Keratinocyte (primary cell): ENCODE measurements at regions not wholly inside any gene's neighbourhood (a gene's known extent, or its start where the extent isn't known, plus 50 kb on each side); places are given as distances from the start of the nearest gene placed in this dataset.

ENCODE experiments used
- DNase-seq: peaks from one replicate; pipeline ENCODE4 v3.0.0-alpha.2; 2011; ENCODE audit warnings: low read depth, missing footprints, low spot score
- FAIRE-seq: peaks from 2 replicates; lab custom pipeline; 2011; peaks lifted over from hg19 to GRCh38; lab: Jason Lieb, UNC
- H2AFZ ChIP-seq: 2 replicates; pipeline ENCODE4 v1.6.0; 2012; ENCODE audit warnings: low read length, control low read depth, inconsistent platforms; ENCODE audit not compliant: control insufficient read depth
- H3K27ac ChIP-seq: 2 replicates; pipeline ENCODE4 v1.5.1; 2011; ENCODE audit warnings: low read length; ENCODE audit not compliant: control insufficient read depth, insufficient read depth
- H3K27me3 ChIP-seq: 3 replicates; pipeline ENCODE4 v1.6.0; 2011; ENCODE audit warnings: low read length; ENCODE audit not compliant: control insufficient read depth, insufficient read depth; ENCODE audit errors: extremely low read depth
- H3K36me3 ChIP-seq, 2 experiments: 2 replicates in 1 of 2; 3 replicates in 1 of 2; pipeline ENCODE4 v1.5.1; 2011; ENCODE audit warnings: low read length in 2 of 2, mild to moderate bottlenecking in 1 of 2; ENCODE audit not compliant: control insufficient read depth in 2 of 2, insufficient read depth in 2 of 2; ENCODE audit errors: extremely low read depth in 1 of 2
- H3K4me1 ChIP-seq: 3 replicates; pipeline ENCODE4 v1.5.1; 2011; ENCODE audit warnings: low read length; ENCODE audit not compliant: control insufficient read depth, insufficient read depth; ENCODE audit errors: extremely low read depth
- H3K4me2 ChIP-seq: 3 replicates; pipeline ENCODE4 v1.6.0; 2011; ENCODE audit warnings: low read depth, low read length; ENCODE audit not compliant: control insufficient read depth, insufficient read depth; ENCODE audit errors: extremely low read depth
- H3K4me3 ChIP-seq, 3 experiments: fragments of 200-600 bp in 1 of 3; sonication (generic) in 1 of 3; 2 replicates in 2 of 3; 3 replicates in 1 of 3; pipeline ENCODE4 v1.5.1; 2011 to 2016; ENCODE audit warnings: low read length in 3 of 3, mild to moderate bottlenecking in 3 of 3, control low read depth in 2 of 3, inconsistent platforms in 1 of 3, low read depth in 1 of 3, mixed read lengths in 1 of 3, mixed run types in 1 of 3, moderate library complexity in 1 of 3; ENCODE audit not compliant: control insufficient read depth in 2 of 3, insufficient read depth in 2 of 3; ENCODE audit errors: extremely low read depth in 1 of 3
- H3K79me2 ChIP-seq: 2 replicates; pipeline ENCODE4 v1.6.0; 2012; ENCODE audit warnings: low read length; ENCODE audit not compliant: control insufficient read depth, insufficient read depth
- H3K9ac ChIP-seq: 3 replicates; pipeline ENCODE4 v1.6.0; 2011; ENCODE audit warnings: low read length; ENCODE audit not compliant: control insufficient read depth, insufficient read depth; ENCODE audit errors: extremely low read depth
- H3K9me1 ChIP-seq: 3 replicates; pipeline ENCODE4 v1.6.0; 2011; ENCODE audit warnings: low read length; ENCODE audit not compliant: control insufficient read depth, insufficient read depth; ENCODE audit errors: extremely low read depth
- H3K9me3 ChIP-seq: 2 replicates; pipeline ENCODE4 v1.5.1; 2012; ENCODE audit warnings: low read depth, low read length; ENCODE audit not compliant: control insufficient read depth
- H4K20me1 ChIP-seq: 3 replicates; pipeline ENCODE4 v1.6.0; 2011; ENCODE audit warnings: low read length; ENCODE audit not compliant: control insufficient read depth, insufficient read depth; ENCODE audit errors: extremely low read depth
- EZH2 ChIP-seq: IDR thresholded peaks from one replicate; pipeline ENCODE4 v1.6.1; 2012; ENCODE audit warnings: inconsistent platforms, mild to moderate bottlenecking, low read length, moderate library complexity
- dilution Hi-C: fragments of 300-500 bp; cut with MboI; formaldehyde crosslinking; loops from one replicate; pipeline ENCODE4 v1.7.0; 2020; ENCODE audit warnings: low sequenced_read_pairs; ENCODE audit not compliant: extremely low pct_ligation_motif_present
- TF ChIP-seq, protein P1 (sequence below), 3 experiments: IDR thresholded peaks in 1 of 3; conservative IDR thresholded peaks in 1 of 3; optimal IDR thresholded peaks in 1 of 3; 2 replicates in 2 of 3; 3 replicates in 1 of 3; pipeline versions ENCODE3 to v1.5.1; 2011; ENCODE audit warnings: low read length in 3 of 3, mild to moderate bottlenecking in 3 of 3, moderate library complexity in 2 of 3, control low read depth in 1 of 3, inconsistent platforms in 1 of 3; ENCODE audit not compliant: insufficient read depth in 2 of 3; ENCODE audit errors: extremely low read depth in 1 of 3

GRCh38 chr5:17150531-17150930 lies 66.9 kb upstream of the BASP1 start:
- no peak overlapping the region for H3K27ac ChIP-seq
- no peaks in the 10 kb centered on the region for H3K27me3 ChIP-seq
- no peak for FAIRE-seq
- no peaks in the 10 kb centered on the region for H3K79me2 ChIP-seq
- H4K20me1 ChIP-seq = no peaks in the 10 kb centered on the region
- dilution Hi-C loops = no loop called here
- no peak for DNase-seq
- no peak overlapping the region for H3K4me2 ChIP-seq
- TF ChIP-seq, protein P1, sequence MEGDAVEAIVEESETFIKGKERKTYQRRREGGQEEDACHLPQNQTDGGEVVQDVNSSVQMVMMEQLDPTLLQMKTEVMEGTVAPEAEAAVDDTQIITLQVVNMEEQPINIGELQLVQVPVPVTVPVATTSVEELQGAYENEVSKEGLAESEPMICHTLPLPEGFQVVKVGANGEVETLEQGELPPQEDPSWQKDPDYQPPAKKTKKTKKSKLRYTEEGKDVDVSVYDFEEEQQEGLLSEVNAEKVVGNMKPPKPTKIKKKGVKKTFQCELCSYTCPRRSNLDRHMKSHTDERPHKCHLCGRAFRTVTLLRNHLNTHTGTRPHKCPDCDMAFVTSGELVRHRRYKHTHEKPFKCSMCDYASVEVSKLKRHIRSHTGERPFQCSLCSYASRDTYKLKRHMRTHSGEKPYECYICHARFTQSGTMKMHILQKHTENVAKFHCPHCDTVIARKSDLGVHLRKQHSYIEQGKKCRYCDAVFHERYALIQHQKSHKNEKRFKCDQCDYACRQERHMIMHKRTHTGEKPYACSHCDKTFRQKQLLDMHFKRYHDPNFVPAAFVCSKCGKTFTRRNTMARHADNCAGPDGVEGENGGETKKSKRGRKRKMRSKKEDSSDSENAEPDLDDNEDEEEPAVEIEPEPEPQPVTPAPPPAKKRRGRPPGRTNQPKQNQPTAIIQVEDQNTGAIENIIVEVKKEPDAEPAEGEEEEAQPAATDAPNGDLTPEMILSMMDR (optimal IDR thresholded peaks at IDR 0.05 in 1 of 3, IDR thresholded peaks at IDR 0.05 in 1 of 3, conservative IDR thresholded peaks at IDR 0.05 in 1 of 3; ENCODE audit: extremely low read depth in 1 of 3, insufficient read depth in 2 of 3, low read length in 3 of 3) = no peak
- no peaks in the 10 kb centered on the region for H3K36me3 ChIP-seq
- no peaks in the 10 kb centered on the region for H3K9me3 ChIP-seq
- H3K4me3 ChIP-seq = no peak overlapping the region
- no peak overlapping the region for H3K9ac ChIP-seq
- no peak overlapping the region for H2AFZ ChIP-seq
- H3K4me1 ChIP-seq = peaks cover 21% of the 10 kb centered on the region
- H3K9me1 ChIP-seq = no peaks in the 10 kb centered on the region

GRCh38 chr5:17151686-17152085 lies 65.7 kb upstream of the BASP1 start:
- no peak overlapping the region for H3K4me2 ChIP-seq
- no peaks in the 10 kb centered on the region for H3K79me2 ChIP-seq
- no peak overlapping the region for H2AFZ ChIP-seq
- TF ChIP-seq, protein P1 (optimal IDR thresholded peaks at IDR 0.05 in 1 of 3, IDR thresholded peaks at IDR 0.05 in 1 of 3, conservative IDR thresholded peaks at IDR 0.05 in 1 of 3; ENCODE audit: extremely low read depth in 1 of 3, insufficient read depth in 2 of 3, low read length in 3 of 3) = no peak
- TF ChIP-seq EZH2 = no peak
- no peaks in the 10 kb centered on the region for H3K9me3 ChIP-seq
- no peak for FAIRE-seq
- H3K27me3 ChIP-seq = no peaks in the 10 kb centered on the region
- no peaks in the 10 kb centered on the region for H3K36me3 ChIP-seq
- peaks cover 24% of the 10 kb centered on the region for H3K4me1 ChIP-seq
- dilution Hi-C loops = no loop called here
- H3K9ac ChIP-seq = no peak overlapping the region
- no peaks in the 10 kb centered on the region for H4K20me1 ChIP-seq
- no peak for DNase-seq
- H3K27ac ChIP-seq = no peak overlapping the region
- no peaks in the 10 kb centered on the region for H3K9me1 ChIP-seq
- H3K4me3 ChIP-seq = no peak overlapping the region
